HCT116 (cell line): ENCODE measurements at regions not wholly inside any gene's neighbourhood (a gene's known extent, or its start where the extent isn't known, plus 50 kb on each side); places are given as distances from the start of the nearest gene placed in this dataset.

Experiments
- ATAC-seq: fragments of 200-7000 bp; cut with Tn5 transposase; 2 replicates; pipeline ENCODE4 v1.9.1; 2020; ENCODE audit warnings: mild to moderate bottlenecking, moderate library complexity
- BruUV-seq: library from RNA; stranded (reverse); fragments of 400-500 nt; replicated peaks from 2 replicates; lab custom pipeline; 2021; lab: Mats Ljungman, UMichigan
- CTCF ChIA-PET: fragments of 300-600 bp; sonication (Branson Sonifier 250); formaldehyde crosslinking; loops from one replicate; lab custom pipeline; 2021; ENCODE audit warnings: antibody characterized with exemption; lab: Charles Lee
- POLR2A ChIA-PET: fragments of 300-600, 350-600 bp; sonication (Branson Sonifier 250); formaldehyde crosslinking; loops from one replicate; lab custom pipeline; 2021; ENCODE audit warnings: antibody characterized with exemption; lab: Charles Lee
- RAD21 ChIA-PET, 2 experiments: fragments of 300-600 bp; sonication (Branson Sonifier 250); formaldehyde crosslinking; loops; one replicate each; lab custom pipeline; 2023; ENCODE audit warnings: low total read pairs in 2 of 2; ENCODE audit not compliant: uncharacterized antibody in 2 of 2, unreplicated experiment in 2 of 2, low non-redundant PET in 1 of 2; lab: Charles Lee
- DNase-seq: peaks from one replicate; pipeline ENCODE4 v3.0.0-alpha.2; 2010; ENCODE audit warnings: low read depth, low spot score
- H2AFZ ChIP-seq: fragments of 200-600 bp; shearing (Covaris generic), sonication (generic); 2 replicates; pipeline ENCODE4 v1.6.1; 2017; ENCODE audit warnings: low read depth, mixed run types, mixed read lengths, antibody characterized with exemption, low read length; ENCODE audit not compliant: poor library complexity, severe bottlenecking
- H3K27ac ChIP-seq: 2 replicates; pipeline ENCODE4 v1.5.1; 2012; ENCODE audit warnings: low read depth, low read length
- H3K27me3 ChIP-seq: fragments of 200-600 bp; sonication (generic); 2 replicates; pipeline ENCODE4 v1.6.1; 2016; ENCODE audit warnings: mixed run types, low read length, mixed read lengths; ENCODE audit not compliant: insufficient read depth
- H3K36me3 ChIP-seq, 2 experiments: fragments of 200-500 bp in 1 of 2; fragments of 200-600 bp in 1 of 2; sonication (Bioruptor generic) in 1 of 2; sonication (generic) in 1 of 2; 2 replicates each; pipeline versions ENCODE4 v1.5.1 to v1.6.1; 2014 to 2016; ENCODE audit warnings: low read length in 2 of 2, inconsistent platforms in 1 of 2, mixed read lengths in 1 of 2, mixed run types in 1 of 2; ENCODE audit not compliant: insufficient read depth in 2 of 2, control insufficient read depth in 1 of 2
- H3K4me1 ChIP-seq, 2 experiments: fragments of 200-600 bp in 1 of 2; sonication (generic) in 1 of 2; 2 replicates each; pipeline versions ENCODE4 v1.5.1 to v1.6.1; 2012 to 2017; ENCODE audit warnings: low read length in 2 of 2, inconsistent platforms in 1 of 2, mild to moderate bottlenecking in 1 of 2, mixed read lengths in 1 of 2, mixed run types in 1 of 2, moderate library complexity in 1 of 2; ENCODE audit not compliant: insufficient read depth in 2 of 2, control insufficient read depth in 1 of 2
- H3K4me2 ChIP-seq: fragments of 200-600 bp; sonication (generic); 2 replicates; pipeline ENCODE4 v1.6.1; 2017; ENCODE audit warnings: mixed run types, low read length, mixed read lengths
- H3K4me3 ChIP-seq, 2 experiments: fragments of 200-600 bp in 1 of 2; sonication (generic) in 1 of 2; replicated peaks in 1 of 2; 2 replicates each; pipeline ENCODE4 v1.5.1; 2011 to 2016; ENCODE audit warnings: low read length in 2 of 2, control low read depth in 1 of 2, low read depth in 1 of 2, mild to moderate bottlenecking in 1 of 2, mixed read lengths in 1 of 2, mixed run types in 1 of 2
- H3K79me2 ChIP-seq: fragments of 200-600 bp; sonication (generic); 2 replicates; pipeline ENCODE4 v1.6.1; 2017; ENCODE audit warnings: mild to moderate bottlenecking, mixed run types, low read length, moderate library complexity, mixed read lengths; ENCODE audit not compliant: insufficient read depth
- H3K9ac ChIP-seq: fragments of 200-600 bp; sonication (generic); 2 replicates; pipeline ENCODE4 v1.6.1; 2016; ENCODE audit warnings: low read length, mixed read lengths
- H3K9me2 ChIP-seq: fragments of 200-600 bp; sonication (generic), shearing (Covaris generic); 2 replicates; pipeline ENCODE4 v1.6.1; 2017; ENCODE audit warnings: mixed run types, mild to moderate bottlenecking, moderate library complexity; ENCODE audit not compliant: insufficient read depth
- H3K9me3 ChIP-seq, 2 experiments: fragments of 200-500 bp in 1 of 2; fragments of 200-600 bp in 1 of 2; sonication (Bioruptor generic) in 1 of 2; sonication (generic) in 1 of 2; 2 replicates each; pipeline ENCODE4 v1.6.1; 2014 to 2017; ENCODE audit warnings: low read length in 2 of 2, mixed read lengths in 2 of 2, inconsistent platforms in 1 of 2, low read depth in 1 of 2, mild to moderate bottlenecking in 1 of 2, mixed run types in 1 of 2, moderate library complexity in 1 of 2; ENCODE audit not compliant: control insufficient read depth in 1 of 2, insufficient read depth in 1 of 2
- H4K20me1 ChIP-seq: fragments of 200-600 bp; sonication (generic), shearing (Covaris generic); 2 replicates; pipeline ENCODE4 v1.6.1; 2017; ENCODE audit warnings: mixed run types, mild to moderate bottlenecking, moderate library complexity; ENCODE audit not compliant: insufficient read depth
- ELF1 ChIP-seq: IDR thresholded peaks from 2 replicates; pipeline ENCODE4 v1.6.1; 2012; ENCODE audit warnings: low read depth, borderline replicate concordance
- RAD21 ChIP-seq: IDR thresholded peaks from 2 replicates; pipeline ENCODE4 v1.6.1; 2012; ENCODE audit warnings: low read depth, mild to moderate bottlenecking
- SP1 ChIP-seq: IDR thresholded peaks from 2 replicates; pipeline ENCODE4 v1.6.1; 2012; ENCODE audit warnings: low read depth
- YY1 ChIP-seq: IDR thresholded peaks from 2 replicates; pipeline ENCODE4 v1.6.1; 2011; ENCODE audit warnings: low read length, low read depth, moderate library complexity, mild to moderate bottlenecking; ENCODE audit not compliant: insufficient replicate concordance; ENCODE audit errors: extremely low read depth
- intact Hi-C: fragments of 100-400 bp; cut with micrococcal nuclease; formaldehyde crosslinking; loops from 2 replicates; pipeline ENCODE4 v1.10.0; 2022
- TF ChIP-seq, protein P1 (sequence below): IDR thresholded peaks from 2 replicates; pipeline ENCODE4 v1.6.1; 2012; ENCODE audit warnings: low read depth

DNA sequence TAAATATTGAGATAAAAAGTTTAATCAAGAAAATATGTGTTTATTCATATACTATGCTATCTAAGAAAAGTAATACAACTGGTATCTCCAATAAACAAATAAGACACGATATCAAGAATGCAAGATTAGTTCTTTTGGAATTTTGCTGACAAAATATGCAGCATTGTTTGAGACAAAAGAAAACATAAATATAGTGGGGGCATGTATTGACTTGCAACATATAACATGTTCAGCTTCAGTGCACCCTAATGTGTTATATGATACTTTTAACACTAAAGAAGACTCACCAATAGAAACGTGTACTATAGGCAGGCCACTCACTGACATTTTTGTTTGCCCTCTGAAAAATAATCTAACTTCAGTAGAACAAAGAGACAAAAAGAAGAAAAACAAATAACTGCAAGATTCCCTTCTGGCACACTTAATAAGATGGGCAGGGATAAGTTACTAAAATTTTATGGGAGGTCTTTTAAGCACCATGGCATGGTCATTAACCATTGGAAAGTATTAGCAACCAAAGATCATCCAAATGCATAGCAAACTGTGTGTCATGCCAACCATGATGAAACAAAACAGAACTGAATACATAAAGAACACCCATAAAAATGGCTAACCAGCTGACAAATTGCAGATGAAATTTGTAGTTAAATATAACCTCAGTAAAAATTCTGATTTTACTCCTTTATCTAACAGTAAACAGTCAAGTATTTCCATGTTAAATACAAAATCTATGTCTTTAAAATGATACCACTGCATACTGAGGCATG, 447.9 kb upstream of the FAM241A start:
- DNase-seq (no peak), ATAC-seq (no peak)
- Histone ChIP-seq H3K9ac (no peak overlapping the region), H3K9me2 (no peaks in the 10 kb centered on the region), H3K9me3 (no peaks in the 10 kb centered on the region), H3K4me2 (no peak overlapping the region), H2AFZ (peak overlapping the region; percentile 4), H3K36me3 (no peaks in the 10 kb centered on the region), H3K27ac (no peak overlapping the region), H4K20me1 (no peaks in the 10 kb centered on the region), H3K4me1 (no peaks in the 10 kb centered on the region), H3K27me3 (no peaks in the 10 kb centered on the region), H3K4me3 (no peak overlapping the region), H3K79me2 (no peaks in the 10 kb centered on the region)
- intact Hi-C loops, result no loop called here
- TF ChIP-seq YY1, result no peak
- TF ChIP-seq ELF1, result no peak
- no peak for TF ChIP-seq SP1
- TF ChIP-seq, protein P1, sequence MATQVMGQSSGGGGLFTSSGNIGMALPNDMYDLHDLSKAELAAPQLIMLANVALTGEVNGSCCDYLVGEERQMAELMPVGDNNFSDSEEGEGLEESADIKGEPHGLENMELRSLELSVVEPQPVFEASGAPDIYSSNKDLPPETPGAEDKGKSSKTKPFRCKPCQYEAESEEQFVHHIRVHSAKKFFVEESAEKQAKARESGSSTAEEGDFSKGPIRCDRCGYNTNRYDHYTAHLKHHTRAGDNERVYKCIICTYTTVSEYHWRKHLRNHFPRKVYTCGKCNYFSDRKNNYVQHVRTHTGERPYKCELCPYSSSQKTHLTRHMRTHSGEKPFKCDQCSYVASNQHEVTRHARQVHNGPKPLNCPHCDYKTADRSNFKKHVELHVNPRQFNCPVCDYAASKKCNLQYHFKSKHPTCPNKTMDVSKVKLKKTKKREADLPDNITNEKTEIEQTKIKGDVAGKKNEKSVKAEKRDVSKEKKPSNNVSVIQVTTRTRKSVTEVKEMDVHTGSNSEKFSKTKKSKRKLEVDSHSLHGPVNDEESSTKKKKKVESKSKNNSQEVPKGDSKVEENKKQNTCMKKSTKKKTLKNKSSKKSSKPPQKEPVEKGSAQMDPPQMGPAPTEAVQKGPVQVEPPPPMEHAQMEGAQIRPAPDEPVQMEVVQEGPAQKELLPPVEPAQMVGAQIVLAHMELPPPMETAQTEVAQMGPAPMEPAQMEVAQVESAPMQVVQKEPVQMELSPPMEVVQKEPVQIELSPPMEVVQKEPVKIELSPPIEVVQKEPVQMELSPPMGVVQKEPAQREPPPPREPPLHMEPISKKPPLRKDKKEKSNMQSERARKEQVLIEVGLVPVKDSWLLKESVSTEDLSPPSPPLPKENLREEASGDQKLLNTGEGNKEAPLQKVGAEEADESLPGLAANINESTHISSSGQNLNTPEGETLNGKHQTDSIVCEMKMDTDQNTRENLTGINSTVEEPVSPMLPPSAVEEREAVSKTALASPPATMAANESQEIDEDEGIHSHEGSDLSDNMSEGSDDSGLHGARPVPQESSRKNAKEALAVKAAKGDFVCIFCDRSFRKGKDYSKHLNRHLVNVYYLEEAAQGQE, result no peak
- no peak for TF ChIP-seq RAD21
- ChIA-PET POLR2A (no interaction called here), CTCF (no interaction called here), RAD21 (no interaction called here)
- no TSS peak for BruUV-seq
